Left kidney (tissue), 1 donor: ENCODE measurements at regions not wholly inside any gene's neighbourhood (a gene's known extent, or its start where the extent isn't known, plus 50 kb on each side); places are given as distances from the start of the nearest gene placed in this dataset.
A peak's percentile ranks its signal among the peaks of the same experiment; 100 is the strongest.

ENCODE experiments used
- DNase-seq: peaks from one replicate; pipeline ENCODE4 v3.0.0-alpha.2; 2013

DNA sequence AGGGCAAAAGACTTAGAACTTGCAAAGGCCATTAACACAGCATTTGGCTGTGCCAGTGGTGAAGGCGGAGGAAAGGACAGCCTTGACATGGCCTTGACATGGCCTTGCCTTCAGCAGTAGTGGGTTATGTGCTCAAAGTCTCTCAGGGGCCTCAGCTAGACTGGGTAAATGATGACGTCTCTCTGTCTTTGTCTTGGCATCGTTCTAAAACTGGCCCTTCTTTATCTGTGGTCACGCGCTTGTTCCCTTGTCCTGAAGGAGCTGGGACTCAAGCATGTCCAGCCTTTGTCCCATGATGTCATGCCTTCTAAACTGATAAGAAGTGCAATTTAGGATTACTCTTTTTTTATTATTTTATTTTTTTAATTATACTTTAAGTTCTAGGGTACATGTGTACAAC, 88.7 kb upstream of the ATP10B start:
- no peak for DNase-seq

GRCh38 chr5:160938532-160938931, 86.5 kb upstream of the ATP10B start:
- DNase-seq = no peak

DNA sequence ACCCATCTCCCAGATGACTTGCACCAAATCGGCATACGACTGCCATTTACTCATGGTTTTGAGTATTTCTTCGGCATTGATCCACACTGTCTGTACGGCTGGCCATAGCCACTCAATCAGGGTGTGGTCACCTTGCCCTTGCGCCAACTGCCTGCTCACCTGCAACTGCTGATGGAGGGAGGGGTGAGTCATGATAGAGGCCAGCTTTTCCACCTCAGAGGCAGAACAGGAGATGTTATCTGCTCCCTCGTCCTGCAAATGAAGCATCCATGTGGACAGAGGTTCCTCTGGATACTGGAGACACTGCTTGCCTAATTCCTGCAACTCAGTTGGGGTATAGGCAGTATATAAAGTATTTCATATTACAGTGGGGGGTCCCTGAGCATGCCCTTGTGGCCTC, 85.6 kb upstream of the ATP10B start:
- DNase-seq = no peak

DNA sequence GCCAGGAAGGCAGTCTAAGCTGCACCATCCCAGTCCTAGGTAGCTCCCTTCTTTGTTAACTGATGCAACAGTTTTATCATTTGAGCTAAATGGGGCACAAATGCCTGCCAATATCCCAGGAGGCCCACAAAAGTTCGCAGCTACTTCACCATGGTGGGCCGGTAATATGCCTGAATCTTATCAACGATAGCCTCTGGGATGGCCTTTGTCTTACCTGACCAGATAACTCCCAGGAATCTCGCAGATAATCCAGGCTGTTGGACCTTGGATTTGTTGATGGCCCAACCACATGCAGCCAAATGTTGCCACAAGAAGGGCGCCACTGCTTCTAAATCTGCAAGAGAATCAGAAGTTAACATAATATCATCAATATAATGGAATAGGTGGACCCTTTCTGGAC, 83.8 kb upstream of the ATP10B start:
- no peak for DNase-seq

DNA sequence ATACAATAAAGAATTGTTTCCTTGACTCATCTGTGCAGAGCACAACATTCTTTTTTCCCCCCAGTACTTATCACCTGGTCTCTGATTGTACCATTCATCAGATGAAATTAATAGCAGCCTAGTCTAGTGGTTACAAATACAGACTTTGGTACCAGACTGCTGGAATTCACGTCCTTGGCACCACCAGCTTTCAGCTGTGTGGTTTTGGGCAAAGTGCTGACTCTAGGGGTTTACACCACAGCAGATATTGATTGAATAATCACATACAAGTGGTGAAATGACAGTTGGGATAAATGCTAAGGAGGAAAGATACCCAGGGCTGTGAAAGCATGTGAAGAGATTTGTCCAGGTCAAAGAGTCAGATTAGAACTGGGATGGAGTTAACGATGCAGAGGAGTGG, 79.3 kb upstream of the ATP10B start:
- no peak for DNase-seq

DNA sequence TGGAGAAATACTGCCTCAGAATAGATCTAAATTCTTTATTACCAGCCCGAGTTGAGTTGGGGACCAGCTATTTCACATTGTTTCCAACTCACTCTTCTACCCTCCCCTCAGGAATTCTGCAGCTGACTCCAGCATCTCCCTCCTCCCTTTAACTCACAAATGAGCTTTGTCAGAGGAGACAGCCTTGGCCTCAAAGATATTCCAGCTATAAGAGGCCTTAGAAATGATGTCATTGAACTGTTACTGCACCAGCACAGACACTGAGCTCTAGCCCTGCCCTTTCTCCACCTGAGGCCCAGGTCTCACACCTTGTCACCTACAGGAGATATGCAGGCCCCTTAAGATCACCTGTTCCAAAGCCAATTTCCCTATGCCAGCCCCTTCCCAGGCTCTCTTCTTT, 78.4 kb upstream of the ATP10B start:
- DNase-seq = peak; percentile 55

- DNase-seq = no peak
These were observed 77.9 kb upstream of the ATP10B start for GRCh38 chr5:160929906-160930305.

GRCh38 chr5:160929360-160929759, 77.3 kb upstream of the ATP10B start:
- no peak for DNase-seq

DNA sequence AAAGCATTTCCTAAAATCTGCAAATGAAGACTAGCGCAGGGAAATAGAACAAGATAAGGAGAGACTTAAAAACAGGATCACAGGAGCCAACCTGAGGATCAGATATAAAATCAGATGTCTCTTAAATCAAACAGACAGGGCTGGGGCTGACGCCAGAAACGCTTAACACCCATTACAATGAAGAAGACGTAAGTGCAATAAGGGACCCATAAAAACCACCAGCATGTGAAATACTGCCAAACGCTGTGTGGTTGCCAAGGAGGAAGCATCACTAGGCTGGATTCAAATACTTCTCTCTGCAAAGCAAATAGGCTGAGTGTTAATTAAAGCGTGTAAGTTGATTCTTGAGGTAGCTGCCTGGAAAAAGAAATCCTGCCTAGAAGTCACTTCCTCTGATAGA, 74.4 kb upstream of the ATP10B start:
- peak; percentile 59 for DNase-seq

DNA sequence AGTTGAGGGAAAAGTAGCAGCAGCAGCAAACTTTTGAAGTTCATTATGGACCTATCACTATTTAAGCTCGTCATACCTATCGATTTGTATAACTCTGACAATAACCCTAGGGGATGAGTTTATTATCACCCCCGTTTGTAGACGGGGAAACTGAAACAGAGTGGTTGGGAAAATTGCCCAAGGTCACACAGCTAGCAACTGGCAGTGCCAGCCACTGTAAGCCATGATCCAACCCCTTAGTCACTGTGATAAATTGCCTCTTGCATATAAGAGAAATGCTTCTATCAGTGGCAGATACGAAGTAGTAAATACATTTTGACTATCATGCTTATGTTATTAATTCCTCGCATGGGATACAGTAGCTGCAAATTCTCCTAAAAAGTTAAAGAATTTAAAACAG, 73.3 kb upstream of the ATP10B start:
- no peak for DNase-seq

DNA sequence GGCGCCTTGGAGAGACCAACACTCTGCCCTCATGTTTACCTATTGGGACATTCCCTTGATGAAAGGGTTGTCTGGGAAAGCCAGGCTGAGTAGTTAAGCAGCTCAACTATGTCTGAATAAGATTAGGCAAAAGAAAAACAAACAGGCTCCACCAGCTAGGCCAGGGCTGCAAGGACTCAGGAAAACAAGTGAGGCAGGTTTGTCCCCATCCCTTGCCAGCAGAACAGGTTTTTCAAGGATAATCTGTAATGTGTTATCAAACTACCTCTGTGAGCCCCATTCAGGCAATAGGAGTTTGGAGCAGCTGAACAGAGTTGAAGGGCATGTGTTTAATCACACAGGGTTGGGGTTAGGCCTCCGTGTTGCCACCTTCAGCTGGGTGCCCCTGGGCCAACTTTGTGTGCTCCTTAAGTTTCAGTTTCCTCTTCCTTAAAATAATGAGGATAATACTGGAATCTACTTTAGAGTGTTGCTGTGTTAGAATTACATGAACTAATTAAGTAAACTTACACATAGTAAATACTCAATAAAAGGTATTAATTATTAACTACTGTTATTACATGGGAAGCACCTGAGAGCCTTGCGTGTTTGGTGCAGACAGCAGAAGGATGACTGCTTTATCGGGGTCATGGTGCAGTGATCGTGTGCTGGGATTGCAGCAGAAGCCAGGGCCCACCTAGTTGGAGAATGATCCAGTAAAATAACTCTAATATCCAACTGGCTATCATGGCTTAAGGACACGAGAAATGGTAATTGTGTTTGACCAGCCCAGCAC, 72.1 kb upstream of the ATP10B start:
- peak; percentile 65 for DNase-seq

- no peak for DNase-seq
These were observed 71.4 kb upstream of the ATP10B start for GRCh38 chr5:160923411-160923810.

DNA sequence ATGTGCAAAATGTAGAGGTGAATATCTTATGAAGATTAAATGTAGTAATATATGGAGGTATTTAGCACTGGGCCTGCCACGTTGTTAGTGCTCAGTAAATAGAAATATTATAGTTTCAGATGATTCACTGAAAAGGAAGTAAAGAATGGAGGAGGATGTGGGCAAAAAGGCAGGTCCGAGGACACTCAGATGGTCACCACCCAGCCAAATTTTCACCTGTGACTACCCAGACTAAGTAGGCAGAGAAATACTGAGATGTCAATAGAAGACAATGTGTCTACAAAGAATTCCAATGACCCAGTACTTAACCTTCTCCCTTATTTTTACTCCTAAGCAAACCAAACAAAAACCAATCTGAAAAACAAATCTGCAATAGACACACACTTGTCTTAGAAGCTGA, 70.3 kb upstream of the ATP10B start:
- DNase-seq = no peak

- DNase-seq = no peak
These were observed 69.6 kb upstream of the ATP10B start for GRCh38 chr5:160921423-160922285.

DNA sequence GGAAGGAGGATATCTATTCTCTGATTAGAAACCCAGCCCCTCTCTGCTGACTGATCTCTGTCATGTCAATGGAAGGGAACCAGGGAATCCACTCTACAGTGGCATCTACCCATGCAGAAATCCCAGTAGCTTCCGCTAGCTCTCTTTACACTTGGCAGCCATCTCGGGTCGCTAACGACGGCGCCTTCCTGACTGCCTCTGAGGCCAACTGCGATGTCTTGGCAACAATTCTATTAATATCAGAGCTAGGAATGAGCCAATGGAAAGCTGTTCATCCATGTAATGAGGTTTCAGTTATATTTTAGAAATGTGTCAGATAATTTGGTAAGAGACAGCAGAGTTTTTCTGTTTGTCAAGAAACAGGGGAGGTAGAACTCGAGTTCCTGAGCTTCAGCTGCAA, 67.6 kb upstream of the ATP10B start:
- no peak for DNase-seq

- no peak for DNase-seq
These were observed 66.4 kb upstream of the ATP10B start for GRCh38 chr5:160918386-160918785.

- DNase-seq = no peak
These were observed 54.1 kb upstream of the ATP10B start for GRCh38 chr5:160906090-160906489.

- no peak for DNase-seq
These were observed 53.3 kb upstream of the ATP10B start for GRCh38 chr5:160905285-160905684.

DNA sequence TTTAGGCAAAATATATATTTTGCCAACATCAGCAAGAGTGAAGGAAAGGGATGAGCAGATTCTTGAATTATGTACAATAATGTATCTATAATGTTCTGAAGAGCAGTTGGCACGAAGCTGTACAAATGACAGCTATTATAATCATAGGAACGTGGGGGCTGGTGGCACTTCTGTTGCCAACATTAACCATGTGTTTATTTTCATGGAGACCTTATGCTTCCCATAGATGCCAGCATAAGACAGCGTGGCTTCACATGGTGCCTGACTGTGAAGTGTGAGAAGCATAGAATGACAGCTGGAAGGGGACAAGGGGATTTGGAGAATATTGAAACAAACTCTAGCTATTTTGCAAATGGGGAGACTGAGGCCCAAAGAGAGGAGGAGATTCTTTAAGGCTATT, 52.6 kb upstream of the ATP10B start:
- DNase-seq = no peak

GRCh38 chr5:160903551-160903950, 51.5 kb upstream of the ATP10B start:
- no peak for DNase-seq

DNA sequence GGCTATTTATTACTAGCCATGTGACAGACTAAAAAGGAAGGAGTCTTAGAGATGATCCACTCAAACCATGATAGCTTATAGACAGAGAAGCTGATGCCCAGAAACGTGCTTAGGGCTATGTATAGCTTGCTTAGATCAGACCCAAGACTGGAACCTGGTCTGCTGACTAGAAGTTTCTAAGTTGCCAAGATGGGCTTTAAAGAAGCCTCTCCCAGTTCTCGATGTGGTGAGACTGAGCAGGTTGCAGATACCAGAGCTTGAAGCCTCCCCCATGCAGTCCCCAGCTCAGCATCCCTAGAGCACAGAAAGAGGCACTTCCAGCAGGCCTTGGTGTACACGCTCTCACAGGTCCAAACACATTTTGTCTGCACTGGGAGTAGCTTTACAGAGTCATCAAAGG, 51.1 kb upstream of the ATP10B start:
- no peak for DNase-seq
